NB4 (cell line): ENCODE measurements at regions not wholly inside any gene's neighbourhood (a gene's known extent, or its start where the extent isn't known, plus 50 kb on each side); places are given as distances from the start of the nearest gene placed in this dataset.
A peak's percentile ranks its signal among the peaks of the same experiment; 100 is the strongest.

Source experiments
- DNase-seq: peaks from one replicate; pipeline ENCODE4 v3.0.0; 2010; ENCODE audit warnings: low read depth
- H3K4me3 ChIP-seq: one replicate; pipeline ENCODE4 v1.5.1; 2011; ENCODE audit warnings: mild to moderate bottlenecking, low read depth, low read length, moderate library complexity
- CTCF ChIP-seq: IDR thresholded peaks from one replicate; pipeline ENCODE4 v1.5.1; 2012; ENCODE audit warnings: low read depth, low read length
- MAX ChIP-seq: IDR thresholded peaks from 2 replicates; pipeline ENCODE4 v1.6.1; 2011; ENCODE audit warnings: low read depth, low read length
- MYC ChIP-seq: IDR thresholded peaks from 2 replicates; pipeline ENCODE4 v1.6.1; 2011; ENCODE audit warnings: low read depth, low read length
- POLR2A ChIP-seq: IDR thresholded peaks from 2 replicates; pipeline ENCODE4 v1.6.1; 2011; ENCODE audit warnings: mild to moderate bottlenecking; ENCODE audit not compliant: insufficient read length; ENCODE audit errors: extremely low read depth

- peak; percentile 94 for DNase-seq
- TF ChIP-seq POLR2A (no peak), MAX (peak; percentile 100), CTCF (no peak), MYC (peak; percentile 98)
- H3K4me3 ChIP-seq = no peak overlapping the region
These were observed 253.7 kb upstream of the THBS1 start for GRCh38 chr15:39327005-39327730.

- no peak for DNase-seq
- TF ChIP-seq MAX (no peak), POLR2A (no peak), CTCF (no peak), MYC (no peak)
These were observed 250.8 kb upstream of the THBS1 start for GRCh38 chr15:39330061-39330460.

GRCh38 chr15:39331584-39331983 is 249.3 kb upstream of the THBS1 start:
- DNase-seq = no peak
- no peak overlapping the region for H3K4me3 ChIP-seq
- TF ChIP-seq MAX = no peak
- TF ChIP-seq POLR2A = no peak
- no peak for TF ChIP-seq CTCF
- TF ChIP-seq MYC = no peak

More at GRCh38 chr15:39330061-39330460, 250.8 kb upstream of the THBS1 start:
- H3K4me3 ChIP-seq = no peak overlapping the region

- H3K4me3 ChIP-seq = no peak overlapping the region
- TF ChIP-seq MYC (no peak), MAX (no peak), POLR2A (no peak), CTCF (no peak)
- no peak for DNase-seq
These were observed 248.0 kb upstream of the THBS1 start for GRCh38 chr15:39332846-39333245.

GRCh38 chr15:39333393-39333792 is 247.5 kb upstream of the THBS1 start:
- no peak overlapping the region for H3K4me3 ChIP-seq
- TF ChIP-seq CTCF = no peak
- TF ChIP-seq MYC = no peak
- no peak for TF ChIP-seq MAX
- TF ChIP-seq POLR2A = no peak
- DNase-seq = no peak
